ENCODE measurements at regions not wholly inside any gene's neighbourhood (a gene's known extent, or its start where the extent isn't known, plus 50 kb on each side); places are given as distances from the start of the nearest gene placed in this dataset.

- no peak for TF ChIP-seq CTCF (IDR thresholded peaks at IDR 0.05)
- no peak for ATAC-seq
- no peaks in the 10 kb centered on the region for H3K36me3 ChIP-seq
Measured at GRCh38 chr6:76840041-76840745, 623.1 kb downstream of the HTR1B start.

GRCh38 chr6:76839505-76839904, 623.8 kb downstream of the HTR1B start:
- H3K36me3 ChIP-seq, result no peaks in the 10 kb centered on the region
- no peak overlapping the region for H3K27ac ChIP-seq
- no peaks in the 10 kb centered on the region for H3K9me3 ChIP-seq
- H3K27me3 ChIP-seq (ENCODE audit: low read depth), result no peaks in the 10 kb centered on the region
- intact Hi-C loops (cut with DNase I), result no loop called here
- no peak overlapping the region for H3K4me3 ChIP-seq
- no peaks in the 10 kb centered on the region for H3K4me1 ChIP-seq
- DNase-seq (no peak), ATAC-seq (no peak)
- TF ChIP-seq CTCF (IDR thresholded peaks at IDR 0.05), result no peak

More at GRCh38 chr6:76840041-76840745, 623.1 kb downstream of the HTR1B start:
- Histone ChIP-seq H3K27me3 (ENCODE audit: low read depth) (no peaks in the 10 kb centered on the region), H3K27ac (no peak overlapping the region), H3K9me3 (no peaks in the 10 kb centered on the region), H3K4me1 (no peaks in the 10 kb centered on the region), H3K4me3 (no peak overlapping the region)
- intact Hi-C loops (cut with DNase I), result no loop called here
- no peak for DNase-seq

GRCh38 chr6:76837564-76837963, 625.7 kb downstream of the HTR1B start:
- TF ChIP-seq CTCF (IDR thresholded peaks at IDR 0.05), result no peak
- no peak for ATAC-seq
- Histone ChIP-seq H3K4me1 (no peaks in the 10 kb centered on the region), H3K4me3 (no peak overlapping the region), H3K27ac (no peak overlapping the region), H3K36me3 (no peaks in the 10 kb centered on the region), H3K27me3 (ENCODE audit: low read depth) (no peaks in the 10 kb centered on the region), H3K9me3 (no peaks in the 10 kb centered on the region)
- intact Hi-C loops (cut with DNase I), result no loop called here
- no peak for DNase-seq

- intact Hi-C loops (cut with DNase I), result no loop called here
- Histone ChIP-seq H3K4me1 (no peaks in the 10 kb centered on the region), H3K36me3 (no peaks in the 10 kb centered on the region), H3K9me3 (no peaks in the 10 kb centered on the region), H3K27ac (no peak overlapping the region), H3K4me3 (no peak overlapping the region), H3K27me3 (ENCODE audit: low read depth) (no peaks in the 10 kb centered on the region)
- TF ChIP-seq CTCF (IDR thresholded peaks at IDR 0.05), result no peak
- ATAC-seq, result no peak
- DNase-seq, result no peak
Measured at GRCh38 chr6:76835695-76836094, 627.6 kb downstream of the HTR1B start.

- DNase-seq (no peak), ATAC-seq (no peak)
- Histone ChIP-seq H3K27me3 (ENCODE audit: low read depth) (no peaks in the 10 kb centered on the region), H3K27ac (no peak overlapping the region), H3K4me3 (no peak overlapping the region), H3K4me1 (no peaks in the 10 kb centered on the region), H3K36me3 (no peaks in the 10 kb centered on the region), H3K9me3 (no peaks in the 10 kb centered on the region)
- TF ChIP-seq CTCF (IDR thresholded peaks at IDR 0.05), result no peak
- intact Hi-C loops (cut with DNase I), result no loop called here
Measured at GRCh38 chr6:76835293-76835692, 628.0 kb downstream of the HTR1B start.
